GM12878 (cell line): ENCODE measurements at regions not wholly inside any gene's neighbourhood (a gene's known extent, or its start where the extent isn't known, plus 50 kb on each side); places are given as distances from the start of the nearest gene placed in this dataset.

Source experiments
- ATAC-seq: fragments of 200-7000 bp; cut with Tn5 transposase; 3 replicates; pipeline ENCODE4 v1.9.1; 2020; ENCODE audit warnings: mild to moderate bottlenecking, moderate library complexity
- BruUV-seq: library from RNA; stranded (reverse); fragments of 400-500 nt; replicated peaks from 2 replicates; lab custom pipeline; 2021; lab: Mats Ljungman, UMichigan
- CTCF ChIA-PET: fragments of 300-600 bp; sonication (Branson Sonifier 250); formaldehyde crosslinking; extraction: SDS; loops from one replicate; lab custom pipeline; 2021; ENCODE audit warnings: inconsistent platforms; lab: Yijun Ruan, JAX
- POLR2A ChIA-PET: fragments of 350-600 bp; formaldehyde crosslinking; extraction: SDS; loops from one replicate; lab custom pipeline; 2021; ENCODE audit warnings: inconsistent platforms; lab: Charles Lee
- RAD21 ChIA-PET: fragments of 300-600 bp; sonication (Branson Sonifier 250); formaldehyde crosslinking; loops from one replicate; lab custom pipeline; 2023; ENCODE audit warnings: antibody characterized with exemption; ENCODE audit not compliant: unreplicated experiment; lab: Charles Lee
- SMC1A ChIA-PET: fragments of 300-600 bp; sonication (Branson Sonifier 250); formaldehyde crosslinking; loops from one replicate; lab custom pipeline; 2023; ENCODE audit not compliant: unreplicated experiment, uncharacterized antibody; lab: Charles Lee
- DNase-seq: peaks from one replicate; pipeline ENCODE4 v3.0.0-alpha.2; 2011; ENCODE audit warnings: low read depth, low spot score
- FAIRE-seq: peaks from 3 replicates; lab custom pipeline; 2011; peaks lifted over from hg19 to GRCh38; lab: Jason Lieb, UNC
- H2AFZ ChIP-seq: 2 replicates; pipeline ENCODE4 v1.6.0; 2011; ENCODE audit warnings: low read depth, low read length, control low read depth; ENCODE audit not compliant: control insufficient read depth
- H3K27ac ChIP-seq: 2 replicates; pipeline ENCODE4 v1.5.1; 2011; ENCODE audit warnings: control low read depth; ENCODE audit not compliant: control insufficient read depth, insufficient read depth
- H3K27me3 ChIP-seq, 2 experiments: replicated peaks in 1 of 2; 2 replicates each; pipeline versions ENCODE4 v1.6.0 to v1.6.1; 2011; ENCODE audit warnings: low read length in 1 of 2; ENCODE audit not compliant: control insufficient read depth in 2 of 2, insufficient read depth in 2 of 2
- H3K36me3 ChIP-seq, 2 experiments: 2 replicates each; pipeline ENCODE4 v1.5.1; 2011; ENCODE audit warnings: low read length in 1 of 2; ENCODE audit not compliant: control insufficient read depth in 2 of 2, insufficient read depth in 2 of 2
- H3K4me1 ChIP-seq: 2 replicates; pipeline ENCODE4 v1.6.1; 2011; ENCODE audit warnings: mild to moderate bottlenecking, low read length, moderate library complexity, mixed read lengths; ENCODE audit not compliant: control insufficient read depth, insufficient read depth
- H3K4me2 ChIP-seq: 2 replicates; pipeline ENCODE4 v1.6.0; 2011; ENCODE audit warnings: control low read depth; ENCODE audit not compliant: control insufficient read depth, insufficient read depth
- H3K4me3 ChIP-seq: fragments of 200-600 bp; sonication (generic); 2 replicates; pipeline ENCODE4 v1.5.1; 2016
- H3K79me2 ChIP-seq: 2 replicates; pipeline ENCODE4 v1.6.0; 2011; ENCODE audit warnings: low read length; ENCODE audit not compliant: control insufficient read depth, insufficient read depth
- H3K9ac ChIP-seq: 2 replicates; pipeline ENCODE4 v1.8.0; 2011; ENCODE audit warnings: low read length, control low read depth, mixed read lengths; ENCODE audit not compliant: control insufficient read depth, insufficient read depth
- H3K9me3 ChIP-seq: replicated peaks from 3 replicates; pipeline ENCODE4 v1.5.1; 2011; ENCODE audit warnings: mild to moderate bottlenecking, low read length; ENCODE audit not compliant: control insufficient read depth, insufficient read depth
- H4K20me1 ChIP-seq: 2 replicates; pipeline ENCODE4 v1.6.0; 2011; ENCODE audit not compliant: control insufficient read depth, insufficient read depth
- CEBPB ChIP-seq, 2 experiments: fragments of 150-350 bp in 1 of 2; IDR thresholded peaks; 2 replicates each; pipeline ENCODE4 v1.6.1; 2012 to 2014; ENCODE audit warnings: low read depth in 2 of 2, low read length in 2 of 2, borderline replicate concordance in 1 of 2, inconsistent platforms in 1 of 2
- CHD4 ChIP-seq: fragments of 200-600 bp; sonication (generic); IDR thresholded peaks from 2 replicates; pipeline ENCODE4 v1.6.1; 2016; ENCODE audit warnings: mild to moderate bottlenecking
- EED ChIP-seq: sonication (generic); IDR thresholded peaks from 2 replicates; pipeline ENCODE4 v1.6.1; 2016; ENCODE audit warnings: antibody characterized with exemption, low read depth
- NFYB ChIP-seq: IDR thresholded peaks from 2 replicates; pipeline ENCODE4 v1.6.1; 2011; ENCODE audit warnings: low read depth, mild to moderate bottlenecking, low read length, improper control_type of control experiment, moderate library complexity; ENCODE audit not compliant: insufficient read depth
- SIX5 ChIP-seq: IDR thresholded peaks from 2 replicates; pipeline ENCODE4 v1.6.1; 2011; ENCODE audit warnings: mild to moderate bottlenecking, low read depth, low read length, moderate library complexity; ENCODE audit not compliant: severe bottlenecking
- ZSCAN29 ChIP-seq: fragments of 450-650 bp; IDR thresholded peaks from 2 replicates; pipeline ENCODE4 v1.6.1; 2017; ENCODE audit warnings: mild to moderate bottlenecking, moderate library complexity
- in situ Hi-C: fragments of 300-500 bp; cut with MboI; formaldehyde crosslinking; loops from 9 replicates; pipeline ENCODE4 v1.14.3; 2018; ENCODE audit warnings: mixed read lengths
- intact Hi-C: fragments of 100-400 bp; cut with micrococcal nuclease; formaldehyde crosslinking; loops from one replicate; pipeline ENCODE4 v1.14.2; 2022; ENCODE audit not compliant: unreplicated experiment
- TF ChIP-seq, protein P1 (sequence below), 3 experiments: IDR thresholded peaks in 2 of 3; conservative IDR thresholded peaks in 1 of 3; 2 replicates each; pipeline ENCODE4 v1.5.1; 2011; ENCODE audit warnings: low read depth in 3 of 3, low read length in 3 of 3, mild to moderate bottlenecking in 3 of 3, control low read depth in 2 of 3, moderate library complexity in 2 of 3, inconsistent platforms in 1 of 3, mixed read lengths in 1 of 3; ENCODE audit not compliant: control insufficient read depth in 2 of 3, insufficient read depth in 1 of 3; ENCODE audit errors: extremely low read depth in 1 of 3

- Histone ChIP-seq H3K4me2 (no peak overlapping the region), H3K79me2 (no peaks in the 10 kb centered on the region), H3K27ac (no peak overlapping the region), H4K20me1 (no peaks in the 10 kb centered on the region), H3K4me3 (no peak overlapping the region), H3K4me1 (no peaks in the 10 kb centered on the region), H3K27me3 (no peaks in the 10 kb centered on the region), H3K9ac (no peak overlapping the region), H3K36me3 (no peaks in the 10 kb centered on the region), H3K9me3 (no peaks in the 10 kb centered on the region), H2AFZ (no peak overlapping the region)
- in situ Hi-C loops (no loop called here), intact Hi-C loops (no loop called here)
- ATAC-seq (no peak), DNase-seq (no peak), FAIRE-seq (no peak)
- BruUV-seq = no TSS peak
- ChIA-PET RAD21 (no interaction called here), CTCF (no interaction called here), SMC1A (interaction anchor here (1.2 to 3.1 kb wide), 2 partner anchors 11 to 14 kb away, joined by 4 to 7 read pairs; no protein-coding TSS in a partner anchor), POLR2A (no interaction called here)
- no peak for TF ChIP-seq NFYB
- TF ChIP-seq, protein P1, sequence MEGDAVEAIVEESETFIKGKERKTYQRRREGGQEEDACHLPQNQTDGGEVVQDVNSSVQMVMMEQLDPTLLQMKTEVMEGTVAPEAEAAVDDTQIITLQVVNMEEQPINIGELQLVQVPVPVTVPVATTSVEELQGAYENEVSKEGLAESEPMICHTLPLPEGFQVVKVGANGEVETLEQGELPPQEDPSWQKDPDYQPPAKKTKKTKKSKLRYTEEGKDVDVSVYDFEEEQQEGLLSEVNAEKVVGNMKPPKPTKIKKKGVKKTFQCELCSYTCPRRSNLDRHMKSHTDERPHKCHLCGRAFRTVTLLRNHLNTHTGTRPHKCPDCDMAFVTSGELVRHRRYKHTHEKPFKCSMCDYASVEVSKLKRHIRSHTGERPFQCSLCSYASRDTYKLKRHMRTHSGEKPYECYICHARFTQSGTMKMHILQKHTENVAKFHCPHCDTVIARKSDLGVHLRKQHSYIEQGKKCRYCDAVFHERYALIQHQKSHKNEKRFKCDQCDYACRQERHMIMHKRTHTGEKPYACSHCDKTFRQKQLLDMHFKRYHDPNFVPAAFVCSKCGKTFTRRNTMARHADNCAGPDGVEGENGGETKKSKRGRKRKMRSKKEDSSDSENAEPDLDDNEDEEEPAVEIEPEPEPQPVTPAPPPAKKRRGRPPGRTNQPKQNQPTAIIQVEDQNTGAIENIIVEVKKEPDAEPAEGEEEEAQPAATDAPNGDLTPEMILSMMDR (IDR thresholded peaks at IDR 0.05 in 2 of 3, conservative IDR thresholded peaks at IDR 0.05 in 1 of 3; ENCODE audit: control insufficient read depth in 2 of 3, extremely low read depth in 1 of 3, insufficient read depth in 1 of 3, low read depth in 3 of 3, low read length in 3 of 3) = no peak
- no peak for TF ChIP-seq EED
- TF ChIP-seq CEBPB (IDR thresholded peaks at IDR 0.05; ENCODE audit: borderline replicate concordance in 1 of 2, low read depth in 2 of 2, low read length in 2 of 2) = no peak
- TF ChIP-seq ZSCAN29 = no peak
- no peak for TF ChIP-seq CHD4
- no peak for TF ChIP-seq SIX5
Observed at GRCh38 chr2:55107436-55107835, 57.2 kb upstream of the RTN4 start.
